HFFc6 (cell line): ENCODE measurements at regions not wholly inside any gene's neighbourhood (a gene's known extent, or its start where the extent isn't known, plus 50 kb on each side); places are given as distances from the start of the nearest gene placed in this dataset.

Experiments
- DNase-seq: peaks from one replicate; pipeline ENCODE4 v3.0.0-alpha.2; 2018
- H3K27ac Mint-ChIP-seq: 2 replicates; pipeline ENCODE4 v1.8.0; 2020; ENCODE audit warnings: mild to moderate bottlenecking, mixed read lengths
- H3K27me3 Mint-ChIP-seq: 2 replicates; pipeline ENCODE4 v1.8.0; 2021; ENCODE audit warnings: mild to moderate bottlenecking, moderate library complexity, mixed read lengths; ENCODE audit not compliant: insufficient read depth
- H3K36me3 Mint-ChIP-seq: 2 replicates; pipeline ENCODE4 v1.8.0; 2021; ENCODE audit warnings: low read depth, mixed read lengths
- H3K4me1 Mint-ChIP-seq: 2 replicates; pipeline ENCODE4 v1.8.0; 2020; ENCODE audit warnings: low read depth, mixed read lengths
- H3K4me3 Mint-ChIP-seq: 2 replicates; pipeline ENCODE4 v1.8.0; 2020; ENCODE audit warnings: mild to moderate bottlenecking, moderate library complexity, mixed read lengths
- H3K9me3 Mint-ChIP-seq: 2 replicates; pipeline ENCODE4 v1.8.0; 2020; ENCODE audit warnings: mild to moderate bottlenecking, mixed read lengths
- TF ChIP-seq, protein P1 (sequence below): fragments of 200-600 bp; sonication (generic); IDR thresholded peaks from 2 replicates; pipeline ENCODE4 v1.5.0; 2021; ENCODE audit warnings: antibody characterized with exemption, mild to moderate bottlenecking

DNA sequence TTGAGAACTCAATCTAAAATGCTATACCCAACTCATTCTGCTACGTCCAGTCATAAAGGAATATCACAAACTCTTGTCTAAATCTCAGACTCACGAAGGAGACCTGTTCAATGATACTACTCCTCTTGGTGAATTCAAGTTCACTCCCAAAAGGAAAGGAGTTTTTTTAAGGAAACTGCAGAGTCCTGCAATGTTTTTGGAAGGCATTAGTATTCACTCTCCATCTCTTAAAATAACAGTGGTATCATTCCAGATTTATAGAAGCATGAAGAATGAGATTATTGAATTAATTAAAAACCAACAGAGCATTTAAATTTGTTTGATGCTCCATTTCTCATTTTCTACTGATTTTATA is 73.4 kb downstream of the FOXD1 start:
- Mint-ChIP-seq H3K4me1 (peaks cover 87% of the 10 kb centered on the region), H3K9me3 (no peaks in the 10 kb centered on the region), H3K36me3 (no peaks in the 10 kb centered on the region; the same call in 1 of the 2 replicates), H3K27me3 (no peaks in the 10 kb centered on the region; the same call in 1 of the 2 replicates), H3K27ac (peak overlapping the region; percentile 90), H3K4me3 (peak overlapping the region; percentile 60)
- TF ChIP-seq, protein P1, sequence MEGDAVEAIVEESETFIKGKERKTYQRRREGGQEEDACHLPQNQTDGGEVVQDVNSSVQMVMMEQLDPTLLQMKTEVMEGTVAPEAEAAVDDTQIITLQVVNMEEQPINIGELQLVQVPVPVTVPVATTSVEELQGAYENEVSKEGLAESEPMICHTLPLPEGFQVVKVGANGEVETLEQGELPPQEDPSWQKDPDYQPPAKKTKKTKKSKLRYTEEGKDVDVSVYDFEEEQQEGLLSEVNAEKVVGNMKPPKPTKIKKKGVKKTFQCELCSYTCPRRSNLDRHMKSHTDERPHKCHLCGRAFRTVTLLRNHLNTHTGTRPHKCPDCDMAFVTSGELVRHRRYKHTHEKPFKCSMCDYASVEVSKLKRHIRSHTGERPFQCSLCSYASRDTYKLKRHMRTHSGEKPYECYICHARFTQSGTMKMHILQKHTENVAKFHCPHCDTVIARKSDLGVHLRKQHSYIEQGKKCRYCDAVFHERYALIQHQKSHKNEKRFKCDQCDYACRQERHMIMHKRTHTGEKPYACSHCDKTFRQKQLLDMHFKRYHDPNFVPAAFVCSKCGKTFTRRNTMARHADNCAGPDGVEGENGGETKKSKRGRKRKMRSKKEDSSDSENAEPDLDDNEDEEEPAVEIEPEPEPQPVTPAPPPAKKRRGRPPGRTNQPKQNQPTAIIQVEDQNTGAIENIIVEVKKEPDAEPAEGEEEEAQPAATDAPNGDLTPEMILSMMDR = no peak
- DNase-seq = no peak

GRCh38 chr5:73374520-73375190 is 73.9 kb downstream of the FOXD1 start:
- no peaks in the 10 kb centered on the region; the same call in 1 of the 2 replicates for H3K36me3 Mint-ChIP-seq
- no peaks in the 10 kb centered on the region; the same call in 1 of the 2 replicates for H3K27me3 Mint-ChIP-seq
- no peaks in the 10 kb centered on the region for H3K9me3 Mint-ChIP-seq
- DNase-seq = peak; percentile 76
- TF ChIP-seq, protein P1 = no peak
- peak overlapping the region; percentile 60 for H3K4me3 Mint-ChIP-seq
- H3K4me1 Mint-ChIP-seq = peaks cover 92% of the 10 kb centered on the region
- peak overlapping the region; percentile 90 for H3K27ac Mint-ChIP-seq

GRCh38 chr5:73373814-73374510 is 74.6 kb downstream of the FOXD1 start:
- DNase-seq = no peak
- Mint-ChIP-seq H3K4me3 (peak overlapping the region; percentile 60), H3K27ac (peak overlapping the region; percentile 90), H3K27me3 (no peaks in the 10 kb centered on the region; the same call in 1 of the 2 replicates), H3K9me3 (no peaks in the 10 kb centered on the region), H3K36me3 (no peaks in the 10 kb centered on the region; the same call in 1 of the 2 replicates), H3K4me1 (peaks cover 99% of the 10 kb centered on the region)
- TF ChIP-seq, protein P1 = no peak

DNA sequence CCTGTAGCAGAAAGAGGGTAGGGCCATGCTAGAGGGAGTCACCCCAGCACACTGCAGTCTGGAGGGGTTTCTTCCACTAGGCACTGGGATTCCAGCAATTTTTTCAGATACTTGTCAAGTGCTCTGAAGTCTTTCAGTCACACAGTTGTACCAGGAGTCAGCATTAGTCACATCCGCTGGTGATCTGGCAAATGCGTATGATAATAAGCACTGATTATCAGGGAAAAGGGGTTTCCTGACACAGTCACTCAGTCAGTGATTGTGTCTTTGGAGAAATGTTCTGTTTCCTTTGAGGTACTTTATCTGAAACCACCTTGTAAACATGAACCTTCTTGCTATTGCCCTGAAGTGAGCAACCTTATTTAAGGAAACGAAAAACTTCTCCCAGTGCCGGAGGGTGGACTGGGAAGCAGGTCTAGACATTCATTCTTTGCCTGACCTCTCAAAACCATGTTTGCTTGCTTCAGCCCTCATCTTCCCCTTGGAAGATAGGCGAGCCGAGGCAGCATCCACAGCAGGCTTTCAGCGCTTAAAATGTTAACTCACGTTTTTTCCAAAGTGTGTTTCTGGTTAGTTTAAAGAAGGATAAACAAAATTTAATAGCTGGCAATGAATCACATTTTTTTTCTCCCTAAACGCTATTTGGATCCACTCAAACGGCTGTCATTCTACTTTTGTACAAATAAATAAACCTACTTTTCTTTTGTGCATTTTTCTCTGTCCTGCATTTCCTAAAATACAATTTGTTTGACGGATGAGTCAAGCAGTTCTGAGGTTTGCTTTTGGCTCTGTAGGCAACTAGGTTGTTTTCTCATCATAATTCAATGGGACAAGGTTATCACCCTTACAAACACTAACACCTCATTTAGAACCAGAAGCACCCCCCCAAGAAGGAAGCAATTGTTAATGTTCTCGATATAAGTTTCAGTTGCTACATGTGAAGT is 77.7 kb downstream of the FOXD1 start:
- peaks cover 100% of the 10 kb centered on the region for H3K4me1 Mint-ChIP-seq
- TF ChIP-seq, protein P1 = no peak
- no peaks in the 10 kb centered on the region for H3K9me3 Mint-ChIP-seq
- H3K4me3 Mint-ChIP-seq = peak overlapping the region; percentile 75
- DNase-seq = peak; percentile 93
- H3K27me3 Mint-ChIP-seq = no peaks in the 10 kb centered on the region
- H3K27ac Mint-ChIP-seq = peak overlapping the region; percentile 90
- no peaks in the 10 kb centered on the region; the same call in 1 of the 2 replicates for H3K36me3 Mint-ChIP-seq

DNA sequence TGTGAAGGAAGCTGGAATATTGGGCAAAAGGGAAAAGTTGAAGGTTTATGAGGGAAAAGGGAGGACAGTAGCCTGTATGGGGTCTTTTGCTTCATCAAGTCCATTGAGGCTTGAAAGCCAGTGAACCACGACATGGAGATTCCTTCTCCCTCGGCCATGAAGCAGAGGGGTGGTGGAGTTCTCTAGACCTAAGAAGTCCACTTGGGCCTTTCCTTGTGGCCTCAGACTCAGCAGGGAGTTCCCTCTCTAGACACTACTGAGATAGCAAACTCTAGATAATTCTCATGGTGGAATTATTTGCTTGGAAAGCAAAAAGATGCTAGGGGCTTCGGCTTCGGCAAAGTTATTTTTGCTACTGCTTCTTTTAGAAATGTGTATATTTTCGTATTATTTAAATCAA is 78.5 kb downstream of the FOXD1 start:
- Mint-ChIP-seq H3K27ac (peak overlapping the region; percentile 90), H3K27me3 (peaks cover 1% of the 10 kb centered on the region; the same call in 1 of the 2 replicates), H3K4me3 (no peak overlapping the region; the same call in 1 of the 2 replicates), H3K4me1 (peaks cover 100% of the 10 kb centered on the region), H3K9me3 (no peaks in the 10 kb centered on the region), H3K36me3 (no peaks in the 10 kb centered on the region; the same call in 1 of the 2 replicates)
- TF ChIP-seq, protein P1 = no peak
- DNase-seq = no peak
